ENCODE measurements at regions not wholly inside any gene's neighbourhood (a gene's known extent, or its start where the extent isn't known, plus 50 kb on each side); places are given as distances from the start of the nearest gene placed in this dataset.

DNA sequence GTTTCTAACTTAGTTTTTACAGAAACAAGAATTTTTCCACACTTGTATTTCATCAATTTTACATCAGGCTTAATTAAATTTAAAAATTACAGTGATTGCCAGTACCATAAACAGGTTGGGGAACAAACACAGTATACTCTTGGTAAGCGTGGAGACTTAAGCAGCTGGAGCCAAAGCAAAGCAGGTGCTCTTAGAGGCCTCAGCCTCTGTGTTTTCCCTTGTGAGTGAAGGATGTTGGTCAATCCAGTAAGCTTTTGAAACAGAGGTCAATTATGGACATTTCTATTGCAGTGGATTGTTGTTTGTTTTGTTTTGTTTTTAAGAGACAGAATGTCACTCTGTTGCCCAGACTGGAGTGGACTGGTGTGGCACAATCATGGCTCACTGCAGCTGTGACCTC lies 100.6 kb upstream of the CELF2 start:
- H3K9me3 ChIP-seq, result no peaks in the 10 kb centered on the region
- ATAC-seq (no peak), DNase-seq (no peak)
- no peaks in the 10 kb centered on the region for H3K36me3 ChIP-seq
- intact Hi-C loops (cut with DNase I), result no loop called here
- no peak overlapping the region for H3K4me3 ChIP-seq
- peaks cover 0 to 2% of the 10 kb centered on the region in 2 donors for H3K4me1 ChIP-seq
- no peak overlapping the region for H3K27ac ChIP-seq
- H3K27me3 ChIP-seq, result no peaks in the 10 kb centered on the region
- TF ChIP-seq, protein P1, sequence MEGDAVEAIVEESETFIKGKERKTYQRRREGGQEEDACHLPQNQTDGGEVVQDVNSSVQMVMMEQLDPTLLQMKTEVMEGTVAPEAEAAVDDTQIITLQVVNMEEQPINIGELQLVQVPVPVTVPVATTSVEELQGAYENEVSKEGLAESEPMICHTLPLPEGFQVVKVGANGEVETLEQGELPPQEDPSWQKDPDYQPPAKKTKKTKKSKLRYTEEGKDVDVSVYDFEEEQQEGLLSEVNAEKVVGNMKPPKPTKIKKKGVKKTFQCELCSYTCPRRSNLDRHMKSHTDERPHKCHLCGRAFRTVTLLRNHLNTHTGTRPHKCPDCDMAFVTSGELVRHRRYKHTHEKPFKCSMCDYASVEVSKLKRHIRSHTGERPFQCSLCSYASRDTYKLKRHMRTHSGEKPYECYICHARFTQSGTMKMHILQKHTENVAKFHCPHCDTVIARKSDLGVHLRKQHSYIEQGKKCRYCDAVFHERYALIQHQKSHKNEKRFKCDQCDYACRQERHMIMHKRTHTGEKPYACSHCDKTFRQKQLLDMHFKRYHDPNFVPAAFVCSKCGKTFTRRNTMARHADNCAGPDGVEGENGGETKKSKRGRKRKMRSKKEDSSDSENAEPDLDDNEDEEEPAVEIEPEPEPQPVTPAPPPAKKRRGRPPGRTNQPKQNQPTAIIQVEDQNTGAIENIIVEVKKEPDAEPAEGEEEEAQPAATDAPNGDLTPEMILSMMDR (IDR thresholded peaks at IDR 0.05), result no peak

DNA sequence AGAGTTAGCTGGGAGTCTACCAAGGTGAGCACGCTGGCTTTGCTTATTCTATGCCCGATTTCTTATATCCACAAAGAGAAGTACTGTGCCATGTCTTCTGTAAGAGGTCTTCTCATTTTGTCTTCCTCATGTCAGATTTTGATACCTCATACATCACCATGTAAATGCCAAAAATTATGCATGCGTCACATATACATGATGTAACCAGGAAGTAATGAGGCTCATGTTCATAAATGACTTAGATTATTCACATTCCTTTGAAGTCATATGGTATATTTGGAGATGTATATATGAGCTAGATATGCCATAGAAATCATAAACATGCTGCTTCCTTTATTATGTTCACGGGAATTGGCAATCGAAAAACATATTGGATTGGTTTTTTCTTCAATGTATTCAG lies 97.7 kb upstream of the CELF2 start:
- no peaks in the 10 kb centered on the region for H3K4me1 ChIP-seq
- no peaks in the 10 kb centered on the region for H3K27me3 ChIP-seq
- H3K9me3 ChIP-seq, result no peaks in the 10 kb centered on the region
- TF ChIP-seq, protein P1 (IDR thresholded peaks at IDR 0.05), result no peak
- no peak for ATAC-seq
- no peak for DNase-seq
- H3K4me3 ChIP-seq, result no peak overlapping the region
- H3K36me3 ChIP-seq, result no peaks in the 10 kb centered on the region
- intact Hi-C loops (cut with DNase I), result no loop called here
- H3K27ac ChIP-seq, result no peak overlapping the region

DNA sequence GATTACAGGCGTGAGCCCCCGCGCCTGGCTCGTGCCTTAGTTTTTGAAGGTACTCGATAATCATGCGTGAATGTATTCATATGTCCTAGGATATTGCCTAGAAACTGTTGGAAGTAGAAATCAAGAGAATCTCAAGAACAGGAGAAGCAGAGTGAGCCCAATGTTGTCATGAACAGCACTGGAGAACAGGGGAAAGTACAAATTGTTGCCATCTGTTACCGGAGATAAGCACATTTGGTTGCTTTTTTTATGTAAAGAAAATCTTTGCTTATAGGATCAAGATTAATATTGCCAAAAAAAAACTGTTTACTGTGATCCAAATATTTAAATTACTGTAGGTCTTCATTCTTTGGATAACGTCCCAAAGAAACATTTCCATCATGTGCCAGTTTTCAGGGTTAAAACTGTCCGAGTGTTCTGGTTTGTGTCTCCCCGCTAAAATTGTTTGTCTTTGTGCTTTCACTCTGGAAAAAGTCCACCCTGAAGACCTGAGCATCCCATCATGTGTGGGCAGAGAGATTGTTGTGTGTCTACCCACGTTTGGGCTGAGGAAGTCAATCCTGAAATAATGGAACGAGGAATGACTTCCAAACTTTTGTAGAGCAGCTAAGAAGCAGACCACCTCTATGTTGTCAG lies 95.7 kb upstream of the CELF2 start:
- ATAC-seq (no peak), DNase-seq (peak in 1 of 4 donors; percentile 5)
- Histone ChIP-seq H3K9me3 (no peaks in the 10 kb centered on the region), H3K4me1 (no peaks in the 10 kb centered on the region), H3K4me3 (no peak overlapping the region), H3K27ac (no peak overlapping the region), H3K36me3 (no peaks in the 10 kb centered on the region), H3K27me3 (no peaks in the 10 kb centered on the region)
- intact Hi-C loops (cut with DNase I), result no loop called here
- TF ChIP-seq, protein P1 (IDR thresholded peaks at IDR 0.05), result no peak

GRCh38 chr10:10923029-10923651 lies 94.5 kb upstream of the CELF2 start:
- H3K27ac ChIP-seq, result peak overlapping the region in 1 of 2 donors; percentile 42
- DNase-seq, result no peak
- TF ChIP-seq, protein P1 (IDR thresholded peaks at IDR 0.05), result no peak
- no peaks in the 10 kb centered on the region for H3K9me3 ChIP-seq
- no peaks in the 10 kb centered on the region for H3K4me1 ChIP-seq
- peak; percentile 86 for ATAC-seq
- H3K36me3 ChIP-seq, result no peaks in the 10 kb centered on the region
- intact Hi-C loops (cut with DNase I), result no loop called here
- H3K27me3 ChIP-seq, result no peaks in the 10 kb centered on the region
- no peak overlapping the region for H3K4me3 ChIP-seq

- no peak overlapping the region for H3K27ac ChIP-seq
- no peaks in the 10 kb centered on the region for H3K4me1 ChIP-seq
- DNase-seq (no peak), ATAC-seq (no peak)
- no peaks in the 10 kb centered on the region for H3K36me3 ChIP-seq
- H3K27me3 ChIP-seq, result no peaks in the 10 kb centered on the region
- TF ChIP-seq, protein P1 (IDR thresholded peaks at IDR 0.05), result no peak
- H3K9me3 ChIP-seq, result no peaks in the 10 kb centered on the region
- no peak overlapping the region for H3K4me3 ChIP-seq
- intact Hi-C loops (cut with DNase I), result no loop called here
These were observed 92.0 kb upstream of the CELF2 start for GRCh38 chr10:10925667-10926066.
